HL-60 (cell line): ENCODE measurements at regions not wholly inside any gene's neighbourhood (a gene's known extent, or its start where the extent isn't known, plus 50 kb on each side); places are given as distances from the start of the nearest gene placed in this dataset.

Source experiments
- DNase-seq, 2 experiments: peaks; one replicate each; pipeline ENCODE4 v3.0.0-alpha.2; 2010 to 2020; ENCODE audit warnings: low read depth in 1 of 2, low spot score in 1 of 2
- H3K27ac ChIP-seq: fragments of 250-450 bp; sonication (Bioruptor Pico); replicated peaks from 2 replicates; pipeline ENCODE4 v1.5.1; 2020; ENCODE audit warnings: mild to moderate bottlenecking, moderate library complexity
- H3K27me3 ChIP-seq: fragments of 250-450 bp; sonication (Bioruptor Pico); 2 replicates; pipeline ENCODE4 v1.5.1; 2021; ENCODE audit warnings: mild to moderate bottlenecking, moderate library complexity; ENCODE audit not compliant: insufficient read depth, poor library complexity, severe bottlenecking
- H3K4me3 ChIP-seq: replicated peaks from 2 replicates; pipeline ENCODE4 v1.5.1; 2011; ENCODE audit warnings: mild to moderate bottlenecking, control low read depth, low read length; ENCODE audit not compliant: insufficient read depth
- GABPA ChIP-seq: IDR thresholded peaks from 2 replicates; pipeline ENCODE4 v1.6.1; 2012; ENCODE audit warnings: low read depth
- POLR2AphosphoS5 ChIP-seq: IDR thresholded peaks from 2 replicates; pipeline ENCODE4 v1.6.1; 2012; ENCODE audit warnings: low read depth
- REST ChIP-seq: IDR thresholded peaks from 2 replicates; pipeline ENCODE4 v1.6.1; 2012; ENCODE audit warnings: low read depth; ENCODE audit not compliant: insufficient replicate concordance
- SPI1 ChIP-seq: IDR thresholded peaks from 2 replicates; pipeline ENCODE4 v1.6.1; 2012; ENCODE audit warnings: low read depth, mild to moderate bottlenecking, borderline replicate concordance
- TF ChIP-seq, protein P1 (sequence below): IDR thresholded peaks from one replicate; pipeline ENCODE4 v1.5.1; 2011; ENCODE audit warnings: low read length, control low read depth, inconsistent platforms; ENCODE audit not compliant: insufficient read depth

- TF ChIP-seq GABPA, result no peak
- TF ChIP-seq POLR2AphosphoS5, result no peak
- no peak for TF ChIP-seq SPI1
- TF ChIP-seq, protein P1, sequence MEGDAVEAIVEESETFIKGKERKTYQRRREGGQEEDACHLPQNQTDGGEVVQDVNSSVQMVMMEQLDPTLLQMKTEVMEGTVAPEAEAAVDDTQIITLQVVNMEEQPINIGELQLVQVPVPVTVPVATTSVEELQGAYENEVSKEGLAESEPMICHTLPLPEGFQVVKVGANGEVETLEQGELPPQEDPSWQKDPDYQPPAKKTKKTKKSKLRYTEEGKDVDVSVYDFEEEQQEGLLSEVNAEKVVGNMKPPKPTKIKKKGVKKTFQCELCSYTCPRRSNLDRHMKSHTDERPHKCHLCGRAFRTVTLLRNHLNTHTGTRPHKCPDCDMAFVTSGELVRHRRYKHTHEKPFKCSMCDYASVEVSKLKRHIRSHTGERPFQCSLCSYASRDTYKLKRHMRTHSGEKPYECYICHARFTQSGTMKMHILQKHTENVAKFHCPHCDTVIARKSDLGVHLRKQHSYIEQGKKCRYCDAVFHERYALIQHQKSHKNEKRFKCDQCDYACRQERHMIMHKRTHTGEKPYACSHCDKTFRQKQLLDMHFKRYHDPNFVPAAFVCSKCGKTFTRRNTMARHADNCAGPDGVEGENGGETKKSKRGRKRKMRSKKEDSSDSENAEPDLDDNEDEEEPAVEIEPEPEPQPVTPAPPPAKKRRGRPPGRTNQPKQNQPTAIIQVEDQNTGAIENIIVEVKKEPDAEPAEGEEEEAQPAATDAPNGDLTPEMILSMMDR, result no peak
- no peak for TF ChIP-seq REST
These were observed 152.2 kb downstream of the CAVIN4 start for GRCh38 chr9:100730086-100730485.

GRCh38 chr9:100731038-100731556 is 153.2 kb downstream of the CAVIN4 start:
- DNase-seq, result no peak
- TF ChIP-seq REST (no peak), GABPA (no peak), SPI1 (no peak)
- Histone ChIP-seq H3K27me3 (no peaks in the 10 kb centered on the region), H3K27ac (no peak overlapping the region), H3K4me3 (no peak overlapping the region)

More at GRCh38 chr9:100730086-100730485, 152.2 kb downstream of the CAVIN4 start:
- DNase-seq, result no peak
- H3K27ac ChIP-seq, result no peak overlapping the region
- H3K4me3 ChIP-seq, result no peak overlapping the region
- no peaks in the 10 kb centered on the region for H3K27me3 ChIP-seq

DNA sequence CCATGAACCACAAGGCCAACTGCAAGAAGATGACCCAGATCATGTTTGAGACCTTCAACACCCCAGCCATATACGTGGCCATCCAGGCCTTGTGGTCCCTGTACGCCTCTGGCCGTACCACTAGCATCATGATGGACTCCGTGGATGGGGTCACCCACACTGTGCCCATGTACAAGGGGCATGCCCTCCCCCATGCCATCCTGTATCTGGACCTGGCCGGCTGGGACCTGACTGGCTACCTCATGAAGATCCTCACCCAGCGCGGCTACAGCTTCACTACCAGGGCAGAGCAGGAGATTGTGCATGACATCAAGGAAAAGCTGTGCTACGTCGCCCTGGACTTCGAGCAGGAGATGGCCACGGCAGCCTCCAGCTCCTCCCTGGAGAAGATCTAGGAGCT is 153.7 kb downstream of the CAVIN4 start:
- H3K4me3 ChIP-seq, result no peak overlapping the region
- H3K27me3 ChIP-seq, result no peaks in the 10 kb centered on the region
- DNase-seq, result no peak
- no peak overlapping the region for H3K27ac ChIP-seq
- no peak for TF ChIP-seq GABPA
- no peak for TF ChIP-seq POLR2AphosphoS5
- TF ChIP-seq, protein P1, result no peak
- TF ChIP-seq REST, result no peak
- TF ChIP-seq SPI1, result no peak
